ENCODE measurements at regions not wholly inside any gene's neighbourhood (a gene's known extent, or its start where the extent isn't known, plus 50 kb on each side); places are given as distances from the start of the nearest gene placed in this dataset.

- Histone ChIP-seq H3K4me1 (no peaks in the 10 kb centered on the region), H3K9me3 (no peaks in the 10 kb centered on the region), H3K27me3 (ENCODE audit: insufficient read depth in 3 of 3, low read length in 2 of 3) (no peaks in the 10 kb centered on the region), H3K36me3 (ENCODE audit: insufficient read depth in 1 of 2, low read depth in 1 of 2) (no peaks in the 10 kb centered on the region), H3K4me3 (no peak overlapping the region), H3K27ac (no peak overlapping the region)
- intact Hi-C loops (cut with DNase I) = no loop called here
- ATAC-seq (no peak), DNase-seq (no peak)
- TF ChIP-seq CTCF (IDR thresholded peaks at IDR 0.05) = no peak
- WGBS, 3 donors = 91 to 93% (median 93%) methylated on average over 8 of the region's 8 CpGs
These were observed 730.4 kb downstream of the EFNA5 start for GRCh38 chr5:106940301-106940846.

- ATAC-seq (no peak), DNase-seq (no peak)
- WGBS, 3 donors = 94 to 96% (median 95%) methylated on average over 1 of the region's 1 CpG
- no peak for TF ChIP-seq CTCF (IDR thresholded peaks at IDR 0.05)
- no peaks in the 10 kb centered on the region for H3K36me3 ChIP-seq (ENCODE audit: insufficient read depth in 1 of 2, low read depth in 1 of 2)
- H3K27me3 ChIP-seq (ENCODE audit: insufficient read depth in 3 of 3, low read length in 2 of 3) = no peaks in the 10 kb centered on the region
- no peaks in the 10 kb centered on the region for H3K9me3 ChIP-seq
- intact Hi-C loops (cut with DNase I) = no loop called here
- H3K4me3 ChIP-seq = no peak overlapping the region
- H3K4me1 ChIP-seq = no peaks in the 10 kb centered on the region
- no peak overlapping the region for H3K27ac ChIP-seq
These were observed 747.3 kb downstream of the EFNA5 start for GRCh38 chr5:106923409-106923808.

GRCh38 chr5:106921567-106921966, 749.2 kb downstream of the EFNA5 start:
- Histone ChIP-seq H3K36me3 (ENCODE audit: insufficient read depth in 1 of 2, low read depth in 1 of 2) (no peaks in the 10 kb centered on the region), H3K4me1 (no peaks in the 10 kb centered on the region), H3K27ac (no peak overlapping the region), H3K4me3 (no peak overlapping the region), H3K9me3 (no peaks in the 10 kb centered on the region), H3K27me3 (ENCODE audit: insufficient read depth in 3 of 3, low read length in 2 of 3) (no peaks in the 10 kb centered on the region)
- 73 to 86% (median 82%) methylated on average over 5 of the region's 5 CpGs for WGBS, 3 donors
- DNase-seq (no peak), ATAC-seq (no peak)
- intact Hi-C loops (cut with DNase I) = no loop called here
- no peak for TF ChIP-seq CTCF (IDR thresholded peaks at IDR 0.05)

- 62 to 71% (median 68%) methylated on average over 3 of the region's 3 CpGs for WGBS, 3 donors
- intact Hi-C loops (cut with DNase I) = no loop called here
- Histone ChIP-seq H3K4me1 (no peaks in the 10 kb centered on the region), H3K9me3 (no peaks in the 10 kb centered on the region), H3K36me3 (ENCODE audit: insufficient read depth in 1 of 2, low read depth in 1 of 2) (no peaks in the 10 kb centered on the region), H3K27me3 (ENCODE audit: insufficient read depth in 3 of 3, low read length in 2 of 3) (no peaks in the 10 kb centered on the region), H3K4me3 (no peak overlapping the region), H3K27ac (no peak overlapping the region)
- ATAC-seq (no peak), DNase-seq (no peak)
- TF ChIP-seq CTCF (IDR thresholded peaks at IDR 0.05) = no peak
These were observed 760.3 kb downstream of the EFNA5 start for GRCh38 chr5:106910486-106910885.

- no peak for TF ChIP-seq CTCF (IDR thresholded peaks at IDR 0.05)
- no peak for ATAC-seq
- no peak for DNase-seq
- intact Hi-C loops (cut with DNase I) = no loop called here
- no peaks in the 10 kb centered on the region for H3K27me3 ChIP-seq (ENCODE audit: insufficient read depth in 3 of 3, low read length in 2 of 3)
- H3K4me3 ChIP-seq = no peak overlapping the region
- H3K4me1 ChIP-seq = no peaks in the 10 kb centered on the region
- H3K27ac ChIP-seq = no peak overlapping the region
- 89 to 93% (median 91%) methylated on average over 1 of the region's 1 CpG for WGBS, 3 donors
- H3K9me3 ChIP-seq = no peaks in the 10 kb centered on the region
- no peaks in the 10 kb centered on the region for H3K36me3 ChIP-seq (ENCODE audit: insufficient read depth in 1 of 2, low read depth in 1 of 2)
These were observed 761.0 kb downstream of the EFNA5 start for GRCh38 chr5:106909716-106910115.
